Left ventricle myocardium inferior (tissue), 1 donor: ENCODE measurements at regions not wholly inside any gene's neighbourhood (a gene's known extent, or its start where the extent isn't known, plus 50 kb on each side); places are given as distances from the start of the nearest gene placed in this dataset.

ENCODE experiments used
- DNase-seq: peaks from one replicate; pipeline ENCODE4 v3.0.0-alpha.2; 2020
- H3K27ac ChIP-seq: fragments of 200-600 bp; replicated peaks from 2 replicates; pipeline ENCODE4 v1.8.0; 2021
- H3K27me3 ChIP-seq: fragments of 200-600 bp; 2 replicates; pipeline ENCODE4 v1.8.0; 2021; ENCODE audit warnings: low read depth
- H3K36me3 ChIP-seq: fragments of 200-600 bp; 2 replicates; pipeline ENCODE4 v1.8.0; 2021
- H3K4me1 ChIP-seq: fragments of 200-600 bp; 2 replicates; pipeline ENCODE4 v1.8.0; 2021
- H3K4me3 ChIP-seq: fragments of 200-600 bp; 2 replicates; pipeline ENCODE4 v1.8.0; 2021; ENCODE audit warnings: mild to moderate bottlenecking, moderate library complexity
- H3K9me3 ChIP-seq: fragments of 200-600 bp; replicated peaks from 2 replicates; pipeline ENCODE4 v1.8.0; 2021
- CTCF ChIP-seq: fragments of 200-600 bp; IDR thresholded peaks from 2 replicates; pipeline ENCODE4 v1.8.0; 2021; ENCODE audit warnings: antibody characterized with exemption, mild to moderate bottlenecking, borderline replicate concordance
- intact Hi-C: fragments of 100-400 bp; cut with micrococcal nuclease; formaldehyde crosslinking; loops from one replicate; pipeline ENCODE4 v1.11.0; 2022
- donor health status: DM: no; HTN: yes; CAD: no; lungs with severe emphysema.

DNA sequence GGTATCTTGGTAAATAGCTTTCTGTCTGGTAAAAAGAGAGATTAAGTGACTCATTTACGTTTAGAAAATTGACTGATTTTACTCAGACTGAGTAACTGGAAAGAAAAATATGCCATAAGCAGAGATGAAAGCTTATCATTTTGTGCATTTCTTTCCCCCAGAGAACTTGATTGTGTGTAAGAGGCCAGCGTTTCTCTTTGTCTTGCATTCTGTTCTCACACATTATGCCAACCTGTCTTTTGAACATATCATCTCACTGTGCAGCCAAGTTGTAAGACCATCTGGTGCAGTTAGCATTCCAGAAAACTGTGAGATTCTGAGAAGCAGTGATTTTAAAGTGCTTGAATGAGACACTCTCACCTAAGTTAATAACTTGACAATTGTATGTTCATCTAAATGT lies 651.3 kb downstream of the TECRL start:
- TF ChIP-seq CTCF, result no peak
- intact Hi-C loops, result loop anchor here (10.0 kb wide), 1 partner anchor 523 kb away; no protein-coding TSS in a partner anchor
- H3K4me1 ChIP-seq, result no peaks in the 10 kb centered on the region
- H3K27me3 ChIP-seq, result no peaks in the 10 kb centered on the region
- no peak overlapping the region for H3K4me3 ChIP-seq
- H3K9me3 ChIP-seq, result peaks cover 6% of the 10 kb centered on the region
- H3K27ac ChIP-seq, result no peak overlapping the region
- H3K36me3 ChIP-seq, result no peaks in the 10 kb centered on the region
- DNase-seq, result no peak

DNA sequence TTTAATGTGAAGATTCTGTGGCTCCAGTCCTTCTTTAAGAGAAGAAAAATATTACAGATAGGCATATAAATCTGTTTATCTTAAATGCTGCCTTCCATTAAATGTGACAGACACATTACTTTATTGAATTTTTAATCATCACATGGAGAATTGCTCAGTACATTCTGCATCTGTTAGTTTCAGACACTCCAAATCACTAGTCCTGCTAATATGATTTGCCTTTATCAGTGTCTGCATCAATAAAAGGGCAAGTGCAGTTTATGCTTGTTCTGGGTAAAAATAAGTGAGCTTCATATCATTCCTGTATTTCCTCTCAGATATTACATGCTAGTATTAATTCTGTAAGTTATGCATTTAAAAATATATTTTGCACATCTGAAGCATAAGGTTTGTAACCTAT lies 666.4 kb downstream of the TECRL start:
- H3K9me3 ChIP-seq, result peaks cover 10% of the 10 kb centered on the region
- intact Hi-C loops, result no loop called here
- TF ChIP-seq CTCF, result no peak
- no peak overlapping the region for H3K27ac ChIP-seq
- no peak for DNase-seq
- no peak overlapping the region for H3K4me3 ChIP-seq
- no peaks in the 10 kb centered on the region for H3K27me3 ChIP-seq
- no peaks in the 10 kb centered on the region for H3K36me3 ChIP-seq
- no peaks in the 10 kb centered on the region for H3K4me1 ChIP-seq

DNA sequence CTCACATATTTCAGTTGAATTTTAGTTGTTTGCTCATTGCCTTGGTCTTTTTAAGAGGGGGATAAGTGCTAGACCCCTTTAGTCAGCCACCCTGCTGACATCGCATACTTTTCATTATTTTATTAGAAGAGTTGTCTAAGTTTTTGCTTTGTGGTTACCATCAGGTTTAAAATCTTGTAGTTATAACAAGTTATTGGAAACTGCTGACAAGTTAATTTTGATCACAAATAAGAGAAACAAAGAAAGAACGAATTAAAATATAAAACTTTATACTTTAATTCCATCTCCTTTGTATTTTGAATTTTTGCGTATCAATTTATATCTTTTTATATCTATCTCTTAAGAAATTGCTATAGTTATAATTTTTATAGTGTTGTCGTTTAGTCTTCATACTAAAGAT lies 679.7 kb downstream of the TECRL start:
- Histone ChIP-seq H3K27me3 (no peaks in the 10 kb centered on the region), H3K27ac (no peak overlapping the region), H3K36me3 (no peaks in the 10 kb centered on the region), H3K9me3 (no peaks in the 10 kb centered on the region), H3K4me3 (no peak overlapping the region), H3K4me1 (no peaks in the 10 kb centered on the region)
- TF ChIP-seq CTCF, result no peak
- DNase-seq, result no peak
- intact Hi-C loops, result no loop called here

DNA sequence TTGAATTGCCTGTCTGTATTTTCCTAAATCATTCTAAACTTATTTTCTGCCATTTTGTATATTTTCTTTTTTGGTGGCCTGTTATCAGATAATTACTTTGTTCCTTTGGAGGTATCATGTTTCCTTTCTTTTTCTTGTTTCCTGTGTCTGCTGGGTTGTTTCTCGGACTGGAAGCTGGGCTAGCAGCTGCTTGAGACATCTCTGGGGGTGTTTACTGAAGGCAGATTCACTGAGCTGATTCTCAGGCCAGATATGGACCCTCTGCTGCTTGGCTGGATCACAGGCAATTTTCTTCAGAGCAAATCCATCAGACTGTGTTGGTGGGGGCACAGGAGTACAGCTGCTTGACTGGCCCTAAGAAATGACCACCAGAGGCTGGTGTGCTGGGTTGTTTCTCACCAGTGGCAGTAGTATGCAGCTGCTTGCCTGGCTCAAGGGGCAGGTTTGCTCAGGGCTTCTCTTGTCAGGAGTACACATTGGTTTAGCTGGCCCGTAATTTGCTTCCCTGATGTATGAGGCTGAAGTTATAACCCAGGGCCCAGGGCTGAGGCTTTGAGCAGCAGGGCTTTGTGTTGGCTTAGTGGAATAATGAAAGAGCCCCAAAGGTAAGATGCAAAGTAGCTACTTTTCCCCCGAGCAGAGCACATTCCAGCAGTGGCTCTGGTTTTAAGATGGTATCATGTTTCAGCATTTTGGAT lies 680.6 kb downstream of the TECRL start:
- Histone ChIP-seq H3K36me3 (no peaks in the 10 kb centered on the region), H3K27ac (no peak overlapping the region), H3K27me3 (no peaks in the 10 kb centered on the region), H3K4me3 (no peak overlapping the region), H3K4me1 (no peaks in the 10 kb centered on the region), H3K9me3 (no peaks in the 10 kb centered on the region)
- DNase-seq, result no peak
- TF ChIP-seq CTCF, result no peak
- intact Hi-C loops, result no loop called here

GRCh38 chr4:63717384-63717783 lies 691.9 kb downstream of the TECRL start:
- no peak for DNase-seq
- H3K4me3 ChIP-seq, result no peak overlapping the region
- intact Hi-C loops, result no loop called here
- H3K36me3 ChIP-seq, result no peaks in the 10 kb centered on the region
- no peaks in the 10 kb centered on the region for H3K27me3 ChIP-seq
- no peaks in the 10 kb centered on the region for H3K9me3 ChIP-seq
- H3K4me1 ChIP-seq, result no peaks in the 10 kb centered on the region
- H3K27ac ChIP-seq, result no peak overlapping the region
- no peak for TF ChIP-seq CTCF
